ENCODE measurements at regions not wholly inside any gene's neighbourhood (a gene's known extent, or its start where the extent isn't known, plus 50 kb on each side); places are given as distances from the start of the nearest gene placed in this dataset.

DNA sequence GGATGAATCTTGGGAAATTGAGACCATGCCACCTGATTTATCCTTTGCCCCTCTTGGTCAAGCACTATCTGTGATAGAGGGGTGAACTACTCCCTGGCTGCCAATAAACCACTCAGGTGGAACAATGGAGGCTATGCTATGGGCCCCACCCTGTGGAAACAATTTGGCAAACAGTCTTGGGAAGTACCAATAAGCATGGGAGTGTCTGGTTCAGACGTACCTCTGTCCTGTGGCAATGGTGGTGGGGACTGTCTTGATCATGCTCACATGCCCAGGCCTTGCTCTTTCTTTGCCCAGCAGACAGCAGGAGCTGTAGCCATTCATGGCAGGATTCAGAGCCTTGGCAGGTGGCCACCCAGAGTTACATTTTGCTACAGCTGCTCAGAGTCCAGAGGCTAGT, 658.7 kb downstream of the KCNJ3 start:
- TF ChIP-seq JUN (IDR thresholded peaks at IDR 0.05; ENCODE audit: borderline replicate concordance, insufficient read depth, insufficient read length, low read depth) (no peak), POLR2AphosphoS5 (IDR thresholded peaks at IDR 0.05; ENCODE audit: insufficient read depth, low read depth, low read length) (no peak), MYC (IDR thresholded peaks at IDR 0.05; ENCODE audit: low read depth, low read length) (no peak), POLR2A (IDR thresholded peaks at IDR 0.05; ENCODE audit: low read depth, low read length) (no peak), EZH2 (IDR thresholded peaks at IDR 0.05; ENCODE audit: borderline replicate concordance, low read depth, low read length, severe bottlenecking) (no peak), FOS (IDR thresholded peaks at IDR 0.05; ENCODE audit: borderline replicate concordance, insufficient read depth, low read length) (no peak), GATA2 (IDR thresholded peaks at IDR 0.05; ENCODE audit: insufficient read depth, insufficient read length, low read depth, low read length) (no peak)
- TF ChIP-seq, protein P1, sequence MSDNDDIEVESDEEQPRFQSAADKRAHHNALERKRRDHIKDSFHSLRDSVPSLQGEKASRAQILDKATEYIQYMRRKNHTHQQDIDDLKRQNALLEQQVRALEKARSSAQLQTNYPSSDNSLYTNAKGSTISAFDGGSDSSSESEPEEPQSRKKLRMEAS (IDR thresholded peaks at IDR 0.05; ENCODE audit: insufficient read depth, insufficient read length), result no peak
- TF ChIP-seq, protein P2, sequence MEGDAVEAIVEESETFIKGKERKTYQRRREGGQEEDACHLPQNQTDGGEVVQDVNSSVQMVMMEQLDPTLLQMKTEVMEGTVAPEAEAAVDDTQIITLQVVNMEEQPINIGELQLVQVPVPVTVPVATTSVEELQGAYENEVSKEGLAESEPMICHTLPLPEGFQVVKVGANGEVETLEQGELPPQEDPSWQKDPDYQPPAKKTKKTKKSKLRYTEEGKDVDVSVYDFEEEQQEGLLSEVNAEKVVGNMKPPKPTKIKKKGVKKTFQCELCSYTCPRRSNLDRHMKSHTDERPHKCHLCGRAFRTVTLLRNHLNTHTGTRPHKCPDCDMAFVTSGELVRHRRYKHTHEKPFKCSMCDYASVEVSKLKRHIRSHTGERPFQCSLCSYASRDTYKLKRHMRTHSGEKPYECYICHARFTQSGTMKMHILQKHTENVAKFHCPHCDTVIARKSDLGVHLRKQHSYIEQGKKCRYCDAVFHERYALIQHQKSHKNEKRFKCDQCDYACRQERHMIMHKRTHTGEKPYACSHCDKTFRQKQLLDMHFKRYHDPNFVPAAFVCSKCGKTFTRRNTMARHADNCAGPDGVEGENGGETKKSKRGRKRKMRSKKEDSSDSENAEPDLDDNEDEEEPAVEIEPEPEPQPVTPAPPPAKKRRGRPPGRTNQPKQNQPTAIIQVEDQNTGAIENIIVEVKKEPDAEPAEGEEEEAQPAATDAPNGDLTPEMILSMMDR (IDR thresholded peaks at IDR 0.05; ENCODE audit: extremely low read depth in 1 of 2, insufficient read depth in 1 of 2, low read depth in 1 of 2, low read length in 2 of 2), result no peak
- no TSS peak for BruUV-seq (replicated peaks)
- Histone ChIP-seq H3K4me3 (replicated peaks in 1 of 3; ENCODE audit: insufficient read depth in 1 of 3, low read depth in 1 of 3, low read length in 3 of 3) (no peak overlapping the region), H3K9me3 (replicated peaks; ENCODE audit: control insufficient read depth, insufficient read depth, low read length) (no peaks in the 10 kb centered on the region), H3K27ac (ENCODE audit: insufficient read depth, low read depth, low read length) (no peak overlapping the region), H3K27me3 (ENCODE audit: control insufficient read depth in 2 of 2, insufficient read depth in 2 of 2, low read length in 2 of 2) (peaks cover 0 to 1% of the 10 kb centered on the region in 2 experiments), H3K4me2 (ENCODE audit: insufficient read depth, low read length) (no peak overlapping the region), H3K36me3 (ENCODE audit: control insufficient read depth in 2 of 2, extremely low read depth in 1 of 2, insufficient read depth in 2 of 2, low read length in 2 of 2) (no peaks in the 10 kb centered on the region), H3K9ac (replicated peaks; ENCODE audit: extremely low read depth, insufficient read depth, low read length) (no peak overlapping the region), H4K20me1 (replicated peaks; ENCODE audit: control insufficient read depth, extremely low read depth, insufficient read depth, low read length) (no peaks in the 10 kb centered on the region), H3K9me1 (replicated peaks; ENCODE audit: control insufficient read depth, extremely low read depth, insufficient read depth, low read length) (no peaks in the 10 kb centered on the region), H3K4me1 (ENCODE audit: control insufficient read depth, extremely low read depth, insufficient read depth, low read length) (no peaks in the 10 kb centered on the region), H2AFZ (ENCODE audit: low read depth, low read length) (no peak overlapping the region), H3K79me2 (ENCODE audit: control insufficient read depth, insufficient read depth, low read length) (no peaks in the 10 kb centered on the region)
- intact Hi-C loops (cut with micrococcal nuclease) (no loop called here), dilution Hi-C loops (cut with MboI; ENCODE audit: extremely low pct_ligation_motif_present, low sequenced_read_pairs) (no loop called here)
- DNase-seq (ENCODE audit: low read depth, low spot score) (no peak), FAIRE-seq (no peak)
- ChIA-PET POLR2A (no interaction called here), CTCF (no interaction called here)
